KMS-11 (cell line): ENCODE measurements at regions not wholly inside any gene's neighbourhood (a gene's known extent, or its start where the extent isn't known, plus 50 kb on each side); places are given as distances from the start of the nearest gene placed in this dataset.

ENCODE experiments used
- H2AFZ ChIP-seq: fragments of 200-600 bp; sonication (generic); 2 replicates; pipeline ENCODE4 v1.6.1; 2016; ENCODE audit warnings: antibody characterized with exemption, mixed run types, low read depth
- H3K27ac ChIP-seq: fragments of 200-600 bp; sonication (generic); 2 replicates; pipeline ENCODE4 v1.6.1; 2016; ENCODE audit warnings: mild to moderate bottlenecking, mixed run types
- H3K27me3 ChIP-seq: fragments of 200-600 bp; sonication (generic); 2 replicates; pipeline ENCODE4 v1.6.1; 2017; ENCODE audit warnings: mild to moderate bottlenecking, low read depth, mixed run types, moderate library complexity; ENCODE audit not compliant: insufficient read depth
- H3K36me3 ChIP-seq: fragments of 200-600 bp; sonication (generic); 2 replicates; pipeline ENCODE4 v1.6.1; 2017; ENCODE audit warnings: mild to moderate bottlenecking, mixed run types; ENCODE audit not compliant: insufficient read depth
- H3K4me1 ChIP-seq: fragments of 200-600 bp; sonication (generic); 2 replicates; pipeline ENCODE4 v1.6.1; 2016; ENCODE audit warnings: mild to moderate bottlenecking, low read depth, mixed run types; ENCODE audit not compliant: poor library complexity, severe bottlenecking
- H3K4me2 ChIP-seq: fragments of 200-600 bp; sonication (generic); 2 replicates; pipeline ENCODE4 v1.7.0; 2016; ENCODE audit warnings: mild to moderate bottlenecking, mixed run types
- H3K4me3 ChIP-seq: fragments of 200-600 bp; sonication (generic); IDR thresholded peaks from 2 replicates; pipeline ENCODE4 v1.6.1; 2017; ENCODE audit warnings: low read depth, low read length, mixed read lengths; ENCODE audit not compliant: insufficient read depth
- H3K79me2 ChIP-seq: fragments of 200-600 bp; sonication (generic); 2 replicates; pipeline ENCODE4 v1.6.1; 2016; ENCODE audit warnings: low read depth, mixed run types; ENCODE audit not compliant: insufficient read depth
- H3K9ac ChIP-seq: fragments of 200-600 bp; sonication (generic); 2 replicates; pipeline ENCODE4 v1.6.1; 2016; ENCODE audit warnings: mild to moderate bottlenecking, mixed run types
- H4K20me1 ChIP-seq: fragments of 200-600 bp; sonication (generic); 2 replicates; pipeline ENCODE4 v1.6.1; 2016; ENCODE audit warnings: mild to moderate bottlenecking, mixed run types; ENCODE audit not compliant: insufficient read depth
- CTCF ChIP-seq: fragments of 200-600 bp; sonication (generic); conservative IDR thresholded peaks from 2 replicates; pipeline ENCODE4 v1.6.1; 2017; ENCODE audit warnings: low read depth, mild to moderate bottlenecking, antibody characterized with exemption, low read length, moderate library complexity, mixed read lengths

- no peak for TF ChIP-seq CTCF
- Histone ChIP-seq H3K36me3 (no peaks in the 10 kb centered on the region), H2AFZ (no peak overlapping the region)
Observed at GRCh38 chrX:40495659-40496058, 85.1 kb upstream of the ATP6AP2 start.

DNA sequence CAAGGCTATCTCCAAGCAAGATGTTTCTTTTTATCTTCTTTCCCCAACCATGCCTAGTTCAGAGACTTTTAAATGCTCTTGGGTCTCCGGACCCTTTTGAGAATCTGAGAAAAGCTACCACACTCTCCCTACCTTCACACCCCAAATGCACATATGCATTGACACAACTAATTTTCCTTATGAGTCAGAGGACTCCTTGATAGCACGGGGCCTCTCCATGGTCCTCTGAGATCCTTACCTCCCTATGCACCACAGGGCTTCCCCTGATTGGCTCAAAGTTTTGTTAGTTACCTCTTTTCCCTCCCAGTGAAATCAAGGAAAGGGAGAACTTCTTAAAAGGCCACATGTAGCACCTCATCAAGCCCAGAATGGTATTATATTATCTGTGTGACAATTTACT, 86.8 kb upstream of the ATP6AP2 start:
- no peak overlapping the region for H3K27ac ChIP-seq
- H3K9ac ChIP-seq: no peak overlapping the region
- H3K4me2 ChIP-seq: no peak overlapping the region
- no peak for TF ChIP-seq CTCF
- no peak overlapping the region for H3K4me3 ChIP-seq
- no peaks in the 10 kb centered on the region for H3K4me1 ChIP-seq
- no peaks in the 10 kb centered on the region for H4K20me1 ChIP-seq
- no peaks in the 10 kb centered on the region for H3K79me2 ChIP-seq
- H2AFZ ChIP-seq: no peak overlapping the region
- no peaks in the 10 kb centered on the region for H3K36me3 ChIP-seq
- no peaks in the 10 kb centered on the region for H3K27me3 ChIP-seq

More at GRCh38 chrX:40495659-40496058, 85.1 kb upstream of the ATP6AP2 start:
- Histone ChIP-seq H3K79me2 (no peaks in the 10 kb centered on the region), H3K27me3 (no peaks in the 10 kb centered on the region), H4K20me1 (no peaks in the 10 kb centered on the region), H3K27ac (no peak overlapping the region), H3K4me1 (no peaks in the 10 kb centered on the region), H3K4me3 (no peak overlapping the region), H3K4me2 (no peak overlapping the region), H3K9ac (no peak overlapping the region)

DNA sequence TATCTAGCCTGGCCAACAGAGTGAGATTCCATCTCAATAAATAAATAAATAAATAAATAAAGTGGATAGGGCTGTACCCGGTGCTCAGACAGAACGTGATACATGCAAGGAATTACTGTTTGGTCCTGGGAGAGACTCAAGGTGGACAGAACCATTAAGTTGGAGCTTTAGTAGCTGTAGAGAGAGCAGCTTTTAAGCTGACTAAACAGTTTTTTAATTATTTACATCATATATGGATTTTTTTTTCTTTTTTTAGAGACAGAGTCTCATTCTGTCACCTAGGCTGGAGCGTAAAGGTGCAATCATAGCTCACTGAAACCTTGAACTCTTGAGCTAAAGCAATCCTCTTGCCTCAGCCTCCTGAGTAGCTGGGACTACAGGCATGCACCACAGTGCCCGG, 92.5 kb upstream of the ATP6AP2 start:
- Histone ChIP-seq H3K27ac (no peak overlapping the region), H3K36me3 (no peaks in the 10 kb centered on the region), H3K4me1 (no peaks in the 10 kb centered on the region), H2AFZ (no peak overlapping the region), H3K9ac (no peak overlapping the region), H3K27me3 (no peaks in the 10 kb centered on the region), H3K79me2 (no peaks in the 10 kb centered on the region), H3K4me3 (no peak overlapping the region), H4K20me1 (no peaks in the 10 kb centered on the region), H3K4me2 (no peak overlapping the region)
- TF ChIP-seq CTCF: no peak

DNA sequence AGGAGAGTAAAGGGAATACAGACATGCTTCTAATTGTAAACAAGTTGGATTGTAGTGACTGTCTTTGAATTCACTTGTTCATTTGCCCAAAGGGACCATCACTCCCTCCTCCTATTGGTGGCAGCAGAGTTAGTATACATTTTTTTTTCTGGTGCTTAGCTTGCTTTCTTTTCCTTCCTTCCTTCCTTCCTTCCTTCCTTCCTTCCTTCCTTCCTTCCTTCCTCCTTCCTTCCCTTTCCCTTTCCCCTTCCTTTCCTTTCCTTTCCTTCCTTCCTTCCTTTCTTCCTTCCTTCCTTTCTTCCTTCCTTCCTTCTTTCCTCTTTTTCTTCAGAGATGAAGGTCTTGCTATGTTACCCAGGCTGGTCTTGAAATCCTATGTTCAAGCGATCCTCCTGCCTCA, 94.8 kb upstream of the ATP6AP2 start:
- H4K20me1 ChIP-seq: no peaks in the 10 kb centered on the region
- no peak for TF ChIP-seq CTCF
- no peaks in the 10 kb centered on the region for H3K27me3 ChIP-seq
- H3K4me1 ChIP-seq: no peaks in the 10 kb centered on the region
- no peak overlapping the region for H3K4me2 ChIP-seq
- H3K79me2 ChIP-seq: no peaks in the 10 kb centered on the region
- H2AFZ ChIP-seq: no peak overlapping the region
- no peak overlapping the region for H3K27ac ChIP-seq
- no peak overlapping the region for H3K4me3 ChIP-seq
- no peaks in the 10 kb centered on the region for H3K36me3 ChIP-seq
- H3K9ac ChIP-seq: no peak overlapping the region
